ENCODE measurements at regions not wholly inside any gene's neighbourhood (a gene's known extent, or its start where the extent isn't known, plus 50 kb on each side); places are given as distances from the start of the nearest gene placed in this dataset.

DNA sequence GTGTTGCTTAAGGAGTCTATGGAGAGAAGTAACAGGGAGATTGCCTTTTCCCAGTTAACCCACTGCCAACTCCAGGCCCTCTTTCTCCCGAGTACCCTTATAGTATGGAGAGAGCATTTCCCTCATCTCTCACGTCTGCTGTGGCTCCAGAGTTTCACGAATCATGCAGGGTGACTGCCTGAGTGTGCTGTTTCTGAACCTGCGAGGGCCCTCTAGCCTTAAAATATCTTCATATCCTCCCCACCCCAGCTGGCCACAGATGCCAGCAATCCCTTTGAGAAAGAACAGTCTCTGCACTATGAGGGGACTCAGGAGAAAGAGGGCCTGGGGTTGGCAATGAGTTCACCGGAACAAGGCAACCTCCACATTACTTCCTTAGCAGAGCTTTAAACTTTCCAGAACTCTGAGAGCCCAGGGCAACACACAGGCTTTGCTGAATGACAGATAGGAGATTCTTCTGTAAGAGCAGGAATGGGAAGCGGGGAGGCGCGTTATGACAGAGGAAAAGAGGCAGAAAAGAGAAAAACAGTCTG is 81.6 kb upstream of the ANKH start:
- H3K27me3 Mint-ChIP-seq (ENCODE audit: insufficient read depth) = peaks cover 5% of the 10 kb centered on the region
- intact Hi-C loops (cut with micrococcal nuclease) = no loop called here
- no peak overlapping the region for H3K27ac Mint-ChIP-seq
- no peaks in the 10 kb centered on the region for H3K4me1 Mint-ChIP-seq (ENCODE audit: low read depth)
- no peak overlapping the region for H3K4me3 Mint-ChIP-seq
- H3K9me3 Mint-ChIP-seq = no peaks in the 10 kb centered on the region
- DNase-seq (ENCODE audit: low spot score) = no peak
- no peaks in the 10 kb centered on the region for H3K36me3 Mint-ChIP-seq (ENCODE audit: low read depth)

DNA sequence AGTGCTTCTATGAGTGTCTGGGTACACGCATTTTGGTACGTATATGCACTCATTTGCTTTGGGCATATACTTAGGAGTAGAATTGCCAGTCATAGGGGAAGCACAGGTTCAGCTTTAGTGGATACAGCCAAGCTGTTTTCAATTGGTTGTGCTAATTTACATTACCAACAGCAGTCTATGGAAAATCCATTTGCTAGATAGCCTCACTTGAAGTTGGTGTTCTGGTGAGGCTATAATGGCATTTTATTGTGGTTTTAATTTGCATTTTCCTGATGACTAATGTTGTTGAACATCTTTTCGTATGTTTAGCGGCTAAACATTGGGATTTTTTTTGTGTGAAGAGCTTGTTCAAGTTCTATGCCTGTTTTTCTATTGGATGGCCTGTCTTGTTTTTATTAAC is 76.8 kb upstream of the ANKH start:
- Mint-ChIP-seq H3K27me3 (ENCODE audit: insufficient read depth) (no peaks in the 10 kb centered on the region), H3K36me3 (ENCODE audit: low read depth) (no peaks in the 10 kb centered on the region), H3K4me1 (ENCODE audit: low read depth) (no peaks in the 10 kb centered on the region), H3K9me3 (no peaks in the 10 kb centered on the region), H3K4me3 (no peak overlapping the region), H3K27ac (no peak overlapping the region)
- intact Hi-C loops (cut with micrococcal nuclease) = loop anchor here (5.0 kb wide), 1 partner anchor 221 kb away; no protein-coding TSS in a partner anchor
- no peak for DNase-seq (ENCODE audit: low spot score)

DNA sequence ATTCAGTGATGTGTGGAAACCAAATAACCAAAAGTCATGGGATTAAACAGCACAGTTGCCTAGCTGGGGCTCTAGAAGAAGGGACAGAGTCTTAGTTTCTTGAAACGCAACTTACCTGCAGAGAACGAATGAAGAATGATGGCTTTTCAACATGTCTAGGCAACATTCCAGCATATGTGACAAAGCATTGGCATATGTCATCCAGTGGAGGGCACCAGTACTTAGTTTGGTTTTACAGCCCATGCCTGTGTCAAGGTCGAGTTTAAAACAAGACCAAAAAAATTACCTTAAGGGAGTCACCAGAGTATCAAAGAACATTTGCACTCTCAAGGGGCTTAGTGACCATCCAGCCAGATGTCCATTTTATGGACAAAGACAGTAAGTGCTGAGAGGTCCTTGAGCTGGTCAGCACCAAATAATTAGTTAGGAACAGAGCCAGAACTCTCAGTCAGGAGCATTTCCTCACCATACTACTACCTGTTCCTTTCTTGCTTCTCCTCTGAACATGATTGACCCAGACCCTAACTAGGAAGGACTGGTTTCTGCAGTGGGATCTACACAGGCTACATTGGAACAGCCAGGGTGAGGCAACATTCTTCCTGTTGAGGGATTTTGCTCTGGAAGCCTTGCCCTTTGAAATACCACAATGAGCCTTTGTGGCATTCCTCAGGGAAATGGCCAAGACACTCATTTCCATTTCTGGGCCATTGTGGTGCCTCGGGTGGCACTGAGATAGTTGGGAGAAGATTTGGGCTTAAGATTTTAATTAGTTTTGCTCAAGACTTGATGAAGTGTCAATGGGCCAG is 75.4 kb upstream of the ANKH start:
- Mint-ChIP-seq H3K9me3 (no peaks in the 10 kb centered on the region), H3K27me3 (ENCODE audit: insufficient read depth) (no peaks in the 10 kb centered on the region), H3K4me3 (no peak overlapping the region), H3K36me3 (ENCODE audit: low read depth) (no peaks in the 10 kb centered on the region), H3K4me1 (ENCODE audit: low read depth) (no peaks in the 10 kb centered on the region), H3K27ac (no peak overlapping the region)
- intact Hi-C loops (cut with micrococcal nuclease) = loop anchor here (1.0 to 5.0 kb wide), 3 partner anchors 32 to 220 kb away; no protein-coding TSS in a partner anchor
- DNase-seq (ENCODE audit: low spot score) = peak; percentile 10

DNA sequence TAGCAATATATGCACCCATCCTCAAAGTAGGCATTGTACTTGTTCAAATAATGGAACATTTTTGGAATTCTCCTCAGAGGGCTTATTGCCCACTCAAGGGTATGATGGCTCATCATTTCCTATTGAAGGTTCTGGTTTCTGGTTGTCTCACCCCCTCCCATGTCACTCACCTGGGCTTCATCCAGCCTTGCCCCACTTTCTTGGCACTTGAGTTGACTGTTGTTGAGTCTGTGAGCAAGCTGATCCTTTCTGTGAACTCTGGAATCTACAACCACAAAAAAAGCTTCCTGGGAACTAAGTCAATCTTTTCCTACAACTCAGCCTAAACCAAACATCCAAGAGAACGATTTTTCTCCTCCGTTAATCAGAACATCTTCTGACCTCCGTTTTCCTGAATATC is 73.9 kb upstream of the ANKH start:
- Mint-ChIP-seq H3K27me3 (ENCODE audit: insufficient read depth) (no peaks in the 10 kb centered on the region), H3K4me1 (ENCODE audit: low read depth) (no peaks in the 10 kb centered on the region), H3K36me3 (ENCODE audit: low read depth) (no peaks in the 10 kb centered on the region), H3K9me3 (no peaks in the 10 kb centered on the region), H3K27ac (no peak overlapping the region), H3K4me3 (no peak overlapping the region)
- DNase-seq (ENCODE audit: low spot score) = no peak
- intact Hi-C loops (cut with micrococcal nuclease) = loop anchor here (5.0 kb wide), 1 partner anchor 218 kb away; no protein-coding TSS in a partner anchor

DNA sequence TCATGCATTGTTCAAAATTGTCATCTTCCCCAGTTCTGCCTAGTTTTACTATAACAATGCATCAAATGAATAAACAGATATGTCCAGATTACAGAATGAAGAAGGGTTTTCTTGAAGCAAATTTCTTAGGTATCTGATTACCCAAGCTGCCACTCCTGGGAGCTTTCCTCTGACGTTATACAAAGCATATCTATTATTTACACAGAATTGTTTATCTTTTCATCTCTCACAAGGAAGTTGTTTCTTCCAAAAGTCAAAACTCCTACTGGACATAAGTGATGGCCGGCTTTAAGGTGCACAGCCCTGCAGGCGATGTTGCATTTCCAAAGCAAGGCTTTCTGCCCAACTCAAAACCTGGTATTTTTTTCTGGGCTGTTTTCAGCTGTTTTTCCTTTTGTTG is 73.4 kb upstream of the ANKH start:
- intact Hi-C loops (cut with micrococcal nuclease) = loop anchor here (5.0 kb wide), 1 partner anchor 218 kb away; no protein-coding TSS in a partner anchor
- DNase-seq (ENCODE audit: low spot score) = no peak
- Mint-ChIP-seq H3K4me3 (no peak overlapping the region), H3K9me3 (no peaks in the 10 kb centered on the region), H3K27ac (no peak overlapping the region), H3K27me3 (ENCODE audit: insufficient read depth) (no peaks in the 10 kb centered on the region), H3K4me1 (ENCODE audit: low read depth) (no peaks in the 10 kb centered on the region), H3K36me3 (ENCODE audit: low read depth) (no peaks in the 10 kb centered on the region)

DNA sequence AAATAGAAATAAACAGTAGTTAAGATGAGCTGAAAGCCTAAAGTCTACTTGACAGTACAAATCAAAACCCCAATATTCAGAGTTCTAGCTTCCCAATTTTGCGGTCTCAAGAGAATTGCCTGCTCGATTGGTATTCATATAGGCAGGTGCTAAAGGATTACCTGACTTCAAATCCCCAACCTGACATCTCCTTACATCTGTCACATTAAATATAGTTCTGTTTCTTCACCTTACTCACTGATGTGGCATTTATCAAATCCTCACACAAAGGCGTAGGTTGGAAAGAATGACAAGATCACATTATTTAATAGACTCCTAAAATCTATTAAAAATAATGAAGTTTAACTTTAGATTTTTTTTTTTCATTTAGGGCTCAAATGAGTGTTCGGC is 72.8 kb upstream of the ANKH start:
- Mint-ChIP-seq H3K27ac (no peak overlapping the region), H3K4me1 (ENCODE audit: low read depth) (no peaks in the 10 kb centered on the region), H3K4me3 (no peak overlapping the region), H3K9me3 (no peaks in the 10 kb centered on the region), H3K36me3 (ENCODE audit: low read depth) (no peaks in the 10 kb centered on the region), H3K27me3 (ENCODE audit: insufficient read depth) (no peaks in the 10 kb centered on the region)
- DNase-seq (ENCODE audit: low spot score) = no peak
- intact Hi-C loops (cut with micrococcal nuclease) = no loop called here

DNA sequence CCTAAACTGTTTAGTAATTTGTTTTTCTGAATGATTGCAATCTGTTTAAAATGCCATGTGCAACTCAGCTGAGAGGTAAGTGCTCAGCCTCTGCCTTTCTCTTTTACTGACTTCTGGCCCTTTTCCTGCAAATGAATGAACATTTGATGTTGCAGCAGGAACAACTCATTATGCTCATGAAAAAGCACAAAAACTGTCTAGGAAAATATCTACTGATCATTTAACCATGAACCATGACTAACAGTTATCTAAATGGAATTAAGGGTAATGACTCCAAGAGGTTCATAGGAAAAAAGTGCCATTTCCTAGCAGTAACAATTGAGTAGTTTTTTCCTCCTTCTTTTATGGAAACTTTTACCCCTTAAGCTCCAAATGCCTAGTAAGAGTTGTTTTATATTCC is 70.6 kb upstream of the ANKH start:
- H3K4me3 Mint-ChIP-seq = no peak overlapping the region
- no peaks in the 10 kb centered on the region for H3K36me3 Mint-ChIP-seq (ENCODE audit: low read depth)
- DNase-seq (ENCODE audit: low spot score) = no peak
- intact Hi-C loops (cut with micrococcal nuclease) = no loop called here
- H3K27me3 Mint-ChIP-seq (ENCODE audit: insufficient read depth) = peaks cover 2% of the 10 kb centered on the region
- H3K4me1 Mint-ChIP-seq (ENCODE audit: low read depth) = no peaks in the 10 kb centered on the region
- H3K27ac Mint-ChIP-seq = no peak overlapping the region
- no peaks in the 10 kb centered on the region for H3K9me3 Mint-ChIP-seq

DNA sequence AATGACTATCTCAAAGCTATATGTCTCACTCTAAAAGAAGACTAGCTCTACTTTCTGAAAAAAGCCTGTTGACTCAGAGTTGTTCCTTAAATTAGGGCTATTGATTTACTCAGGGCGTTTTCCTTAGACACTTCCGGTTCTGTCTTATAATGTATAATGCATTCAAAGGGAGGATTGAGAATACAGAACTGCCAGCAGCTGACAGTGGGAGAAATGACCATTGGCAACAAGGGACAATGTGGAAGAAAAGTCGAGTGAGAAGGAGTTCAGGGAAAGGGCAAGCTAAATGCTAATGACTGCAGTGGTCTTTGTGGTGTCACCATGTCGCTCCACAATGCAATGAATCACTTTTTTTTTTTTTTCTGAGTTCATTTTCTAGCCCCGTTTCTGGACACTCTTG is 65.7 kb upstream of the ANKH start:
- H3K36me3 Mint-ChIP-seq (ENCODE audit: low read depth) = no peaks in the 10 kb centered on the region
- DNase-seq (ENCODE audit: low spot score) = no peak
- H3K9me3 Mint-ChIP-seq = no peaks in the 10 kb centered on the region
- H3K4me1 Mint-ChIP-seq (ENCODE audit: low read depth) = peaks cover 8% of the 10 kb centered on the region
- intact Hi-C loops (cut with micrococcal nuclease) = no loop called here
- no peak overlapping the region for H3K4me3 Mint-ChIP-seq
- no peak overlapping the region for H3K27ac Mint-ChIP-seq
- peaks cover 10% of the 10 kb centered on the region for H3K27me3 Mint-ChIP-seq (ENCODE audit: insufficient read depth)

DNA sequence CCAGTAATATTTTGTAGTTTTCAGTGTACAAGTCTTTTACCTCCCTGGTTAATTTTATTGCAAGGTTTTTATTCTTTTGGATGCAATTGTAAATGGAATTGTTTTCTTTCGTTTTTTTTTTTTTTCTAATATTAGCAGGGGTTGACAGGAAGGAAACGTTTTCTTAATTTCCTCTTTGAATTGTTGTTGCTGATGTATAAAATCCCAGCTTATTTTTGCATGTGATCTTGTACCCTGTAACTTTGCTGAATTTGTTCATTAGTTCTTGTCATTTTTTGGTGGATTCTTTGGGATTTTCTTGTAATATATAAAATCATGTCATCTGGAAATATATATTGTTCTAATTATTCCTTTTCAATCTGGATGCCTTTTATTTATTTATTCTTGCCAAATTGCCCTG is 65.0 kb upstream of the ANKH start:
- Mint-ChIP-seq H3K36me3 (ENCODE audit: low read depth) (no peaks in the 10 kb centered on the region), H3K4me3 (no peak overlapping the region), H3K27ac (no peak overlapping the region), H3K27me3 (ENCODE audit: insufficient read depth) (peaks cover 10% of the 10 kb centered on the region), H3K9me3 (no peaks in the 10 kb centered on the region), H3K4me1 (ENCODE audit: low read depth) (peaks cover 8% of the 10 kb centered on the region)
- DNase-seq (ENCODE audit: low spot score) = no peak
- intact Hi-C loops (cut with micrococcal nuclease) = no loop called here

DNA sequence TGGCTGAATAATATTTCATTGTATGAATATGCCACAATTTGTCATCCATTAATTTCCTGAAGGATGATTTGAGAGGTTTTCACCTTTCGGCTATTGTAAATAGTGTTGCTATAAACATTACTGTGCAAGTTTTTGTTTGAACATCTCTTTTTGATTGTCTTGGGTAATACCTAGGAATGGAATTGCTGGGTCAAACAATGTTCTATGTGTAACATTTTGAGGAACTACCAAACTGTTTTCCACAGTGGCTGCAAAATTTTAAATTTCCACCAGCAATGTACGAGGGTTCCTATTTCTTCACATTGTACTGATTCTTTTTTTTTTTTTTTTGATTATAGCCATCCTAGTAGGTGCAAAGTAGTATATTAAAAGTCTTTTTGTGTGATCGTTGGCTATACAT is 63.8 kb upstream of the ANKH start:
- H3K4me1 Mint-ChIP-seq (ENCODE audit: low read depth) = peaks cover 8% of the 10 kb centered on the region
- peaks cover 10% of the 10 kb centered on the region for H3K27me3 Mint-ChIP-seq (ENCODE audit: insufficient read depth)

DNA sequence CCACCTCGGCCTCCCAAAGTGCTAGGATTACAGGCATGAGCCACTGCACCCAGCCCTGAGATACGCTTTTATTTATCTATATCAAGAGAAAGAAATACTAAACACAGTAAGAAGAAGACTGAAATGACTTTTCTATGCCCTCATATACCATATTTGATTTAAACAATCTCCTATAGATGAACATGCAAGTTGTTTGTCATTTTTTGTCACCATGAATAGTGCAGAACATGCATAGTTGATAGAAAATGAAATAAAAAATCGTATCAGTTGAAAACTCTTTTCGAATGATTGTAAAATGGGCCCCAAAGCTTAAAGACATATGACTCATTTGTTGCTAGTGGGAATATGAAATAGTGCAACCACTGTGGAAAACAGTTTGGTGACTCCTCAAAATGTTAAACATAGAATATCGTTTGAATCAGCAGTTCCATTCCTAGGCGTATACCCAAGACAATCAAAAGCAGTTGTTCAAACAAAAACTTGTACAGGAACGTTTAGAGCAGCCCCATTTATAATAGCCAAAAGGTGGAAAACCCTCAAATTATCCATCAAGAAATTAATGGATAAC is 61.4 kb upstream of the ANKH start:
- Mint-ChIP-seq H3K27ac (peak overlapping the region; percentile 48), H3K4me3 (no peak overlapping the region), H3K9me3 (no peaks in the 10 kb centered on the region), H3K4me1 (ENCODE audit: low read depth) (peaks cover 18% of the 10 kb centered on the region), H3K27me3 (ENCODE audit: insufficient read depth) (peaks cover 8% of the 10 kb centered on the region), H3K36me3 (ENCODE audit: low read depth) (no peaks in the 10 kb centered on the region)
- intact Hi-C loops (cut with micrococcal nuclease) = no loop called here
- no peak for DNase-seq (ENCODE audit: low spot score)

More for the DNA sequence above, 63.8 kb upstream of the ANKH start:
- Mint-ChIP-seq H3K9me3 (no peaks in the 10 kb centered on the region), H3K4me3 (no peak overlapping the region), H3K27ac (no peak overlapping the region), H3K36me3 (ENCODE audit: low read depth) (no peaks in the 10 kb centered on the region)
- intact Hi-C loops (cut with micrococcal nuclease) = no loop called here
- DNase-seq (ENCODE audit: low spot score) = no peak

DNA sequence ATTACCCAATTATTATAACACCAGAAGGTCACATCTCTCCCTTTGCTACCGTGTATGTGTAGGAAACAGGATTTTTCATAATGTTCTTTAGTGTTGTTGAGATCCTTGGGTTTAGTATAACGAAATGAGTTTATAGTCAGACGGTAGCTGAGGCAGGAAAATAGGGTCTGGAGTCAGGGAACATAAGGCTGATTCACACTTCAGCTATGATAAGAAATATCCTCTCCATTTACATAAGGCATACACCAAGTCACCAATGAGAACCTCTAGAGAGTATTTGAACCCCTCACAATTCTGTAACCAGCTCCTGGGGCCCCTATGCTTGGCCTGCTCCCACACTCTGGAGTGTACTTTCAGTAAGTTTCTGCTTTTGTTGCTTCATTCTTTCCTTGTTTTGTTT is 58.9 kb upstream of the ANKH start:
- DNase-seq (ENCODE audit: low spot score) = no peak
- no peak overlapping the region for H3K27ac Mint-ChIP-seq
- no peaks in the 10 kb centered on the region for H3K9me3 Mint-ChIP-seq
- no peaks in the 10 kb centered on the region for H3K36me3 Mint-ChIP-seq (ENCODE audit: low read depth)
- no peak overlapping the region for H3K4me3 Mint-ChIP-seq
- H3K4me1 Mint-ChIP-seq (ENCODE audit: low read depth) = peaks cover 38% of the 10 kb centered on the region
- H3K27me3 Mint-ChIP-seq (ENCODE audit: insufficient read depth) = peaks cover 3% of the 10 kb centered on the region
- intact Hi-C loops (cut with micrococcal nuclease) = no loop called here

DNA sequence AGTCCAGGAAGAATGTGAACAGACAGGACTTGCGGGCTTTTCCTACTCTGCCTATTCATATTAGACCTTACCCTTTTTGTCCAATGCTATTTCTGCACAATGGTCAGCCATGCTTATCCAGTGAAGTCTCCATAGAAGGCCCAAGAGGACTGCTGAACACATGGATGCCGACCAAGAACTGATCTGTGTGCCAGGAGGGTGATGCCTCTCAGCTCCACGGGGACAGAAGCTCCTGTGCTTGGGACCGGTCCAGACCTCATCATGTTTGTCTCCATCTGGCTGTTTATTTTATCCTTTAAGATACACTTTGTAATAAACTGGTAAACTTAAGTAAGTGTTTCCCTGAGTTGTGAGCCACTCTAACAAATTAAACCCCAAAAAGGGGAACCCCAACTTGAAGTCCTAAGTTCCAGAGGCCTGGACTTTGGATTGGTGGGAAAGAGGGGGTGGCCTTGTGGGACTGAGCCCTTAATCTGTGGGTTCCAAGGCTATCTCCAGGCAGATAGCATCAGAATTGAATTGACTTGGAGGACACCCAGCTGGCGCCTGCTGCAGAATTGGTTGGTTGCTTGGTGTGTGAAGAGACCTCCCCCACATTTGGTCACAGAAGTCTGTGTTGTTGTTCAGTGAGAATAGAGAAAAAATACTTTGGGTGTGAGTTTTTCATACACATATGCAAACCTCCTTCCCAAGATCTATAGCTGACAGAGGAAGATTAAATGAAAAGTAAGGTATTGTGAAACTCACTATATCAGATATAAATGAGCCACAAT is 57.9 kb upstream of the ANKH start:
- H3K36me3 Mint-ChIP-seq (ENCODE audit: low read depth) = no peaks in the 10 kb centered on the region
- H3K4me3 Mint-ChIP-seq = no peak overlapping the region
- intact Hi-C loops (cut with micrococcal nuclease) = loop anchor here (5.0 kb wide), 2 partner anchors 222 to 267 kb away; partner anchors contain the start of gene OTULIN
- H3K27me3 Mint-ChIP-seq (ENCODE audit: insufficient read depth) = no peaks in the 10 kb centered on the region
- peaks cover 48% of the 10 kb centered on the region for H3K4me1 Mint-ChIP-seq (ENCODE audit: low read depth)
- H3K9me3 Mint-ChIP-seq = no peaks in the 10 kb centered on the region
- DNase-seq (ENCODE audit: low spot score) = no peak
- H3K27ac Mint-ChIP-seq = no peak overlapping the region
